Ovary (tissue), 7 donors: ENCODE measurements at regions not wholly inside any gene's neighbourhood (a gene's known extent, or its start where the extent isn't known, plus 50 kb on each side); places are given as distances from the start of the nearest gene placed in this dataset.

ENCODE experiments used
- DNase-seq, 5 donors: peaks; one replicate each; pipeline ENCODE4 v3.0.0-alpha.2; 2019 to 2020
- H3K27ac ChIP-seq, 2 donors: fragments of 200-600 bp; one replicate each; pipeline versions ENCODE4 v1.5.1 to v1.8.0; 2019 to 2022
- H3K27me3 ChIP-seq: fragments of 200-600 bp; one replicate; pipeline ENCODE4 v1.8.0; 2022
- H3K36me3 ChIP-seq: fragments of 200-600 bp; sonication (generic); one replicate; pipeline ENCODE4 v1.5.1; 2019
- H3K4me1 ChIP-seq: one replicate; pipeline ENCODE4 v1.8.1; 2013; ENCODE audit warnings: mild to moderate bottlenecking, moderate library complexity; ENCODE audit not compliant: insufficient read depth
- H3K4me3 ChIP-seq: fragments of 200-600 bp; sonication (generic); one replicate; pipeline ENCODE4 v1.5.1; 2017
- H3K9me3 ChIP-seq, 2 donors: fragments of 200-600 bp in 1 of 2; sonication (generic) in 1 of 2; one replicate each; pipeline versions ENCODE4 v1.5.1 to v1.8.1; 2013 to 2019; ENCODE audit warnings: mild to moderate bottlenecking in 1 of 2, moderate library complexity in 1 of 2
- EP300 ChIP-seq: sonication (generic); formaldehyde crosslinking; IDR thresholded peaks from one replicate; pipeline ENCODE4 v1.6.1; 2017; ENCODE audit warnings: antibody characterized with exemption
- POLR2A ChIP-seq: fragments of 450-650 bp; IDR thresholded peaks from one replicate; pipeline ENCODE4 v1.6.1; 2017; ENCODE audit warnings: antibody characterized with exemption, mild to moderate bottlenecking, moderate library complexity
- WGBS, 3 donors: extraction: QIAGEN DNeasy Blood & Tissue Kit in 1 of 3; methylation state at CpG; one replicate each; pipeline versions ENCODE4 v1.1.5 to v1.1.7; 2013 to 2017; 5-methylcytosine and 5-hydroxymethylcytosine counted together
- intact Hi-C, 4 donors: fragments of 100-400 bp; cut with DNase I; formaldehyde crosslinking; loops; one replicate each; pipeline versions ENCODE4 v1.11.0 to v1.15.1; 2022 to 2023
- TF ChIP-seq, protein P1 (sequence below), 3 donors: fragments of 450-650 bp in 2 of 3; fragments of 200-600 bp in 1 of 3; IDR thresholded peaks; one replicate each; pipeline versions ENCODE4 v1.5.1 to v1.8.0; 2016 to 2022; ENCODE audit warnings: antibody characterized with exemption in 3 of 3, mild to moderate bottlenecking in 1 of 3
- donor health status: DM: no; HTN: no; CAD: no; lungs with moderate emphysema.
- donor health status: DM: no; HTN: no; CAD: no.
- donor health status: Bipolar disorder and iron deficiency.
- donor health status: DM: no; HTN: no; CAD: no.
- donor health status: DM: yes; HTN: yes; CAD: no.

- Histone ChIP-seq H3K27me3 (no peaks in the 10 kb centered on the region), H3K36me3 (no peaks in the 10 kb centered on the region), H3K9me3 (no peaks in the 10 kb centered on the region), H3K27ac (no peak overlapping the region), H3K4me3 (no peak overlapping the region), H3K4me1 (no peaks in the 10 kb centered on the region)
- intact Hi-C loops = no loop called here
- WGBS, 3 donors = 82 to 90% (median 87%) methylated on average over 7 of the region's 7 CpGs
- TF ChIP-seq, protein P1, sequence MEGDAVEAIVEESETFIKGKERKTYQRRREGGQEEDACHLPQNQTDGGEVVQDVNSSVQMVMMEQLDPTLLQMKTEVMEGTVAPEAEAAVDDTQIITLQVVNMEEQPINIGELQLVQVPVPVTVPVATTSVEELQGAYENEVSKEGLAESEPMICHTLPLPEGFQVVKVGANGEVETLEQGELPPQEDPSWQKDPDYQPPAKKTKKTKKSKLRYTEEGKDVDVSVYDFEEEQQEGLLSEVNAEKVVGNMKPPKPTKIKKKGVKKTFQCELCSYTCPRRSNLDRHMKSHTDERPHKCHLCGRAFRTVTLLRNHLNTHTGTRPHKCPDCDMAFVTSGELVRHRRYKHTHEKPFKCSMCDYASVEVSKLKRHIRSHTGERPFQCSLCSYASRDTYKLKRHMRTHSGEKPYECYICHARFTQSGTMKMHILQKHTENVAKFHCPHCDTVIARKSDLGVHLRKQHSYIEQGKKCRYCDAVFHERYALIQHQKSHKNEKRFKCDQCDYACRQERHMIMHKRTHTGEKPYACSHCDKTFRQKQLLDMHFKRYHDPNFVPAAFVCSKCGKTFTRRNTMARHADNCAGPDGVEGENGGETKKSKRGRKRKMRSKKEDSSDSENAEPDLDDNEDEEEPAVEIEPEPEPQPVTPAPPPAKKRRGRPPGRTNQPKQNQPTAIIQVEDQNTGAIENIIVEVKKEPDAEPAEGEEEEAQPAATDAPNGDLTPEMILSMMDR (IDR thresholded peaks at IDR 0.05) = no peak
- no peak for TF ChIP-seq POLR2A
- no peak for TF ChIP-seq EP300
- no peak for DNase-seq
These were observed 111.1 kb upstream of the SPOPL start for GRCh38 chr2:138390316-138390945.

GRCh38 chr2:138391946-138392345 lies 109.6 kb upstream of the SPOPL start:
- DNase-seq = no peak
- Histone ChIP-seq H3K36me3 (no peaks in the 10 kb centered on the region), H3K27ac (no peak overlapping the region), H3K9me3 (no peaks in the 10 kb centered on the region), H3K4me1 (no peaks in the 10 kb centered on the region), H3K4me3 (no peak overlapping the region), H3K27me3 (no peaks in the 10 kb centered on the region)
- TF ChIP-seq, protein P1 (IDR thresholded peaks at IDR 0.05) = no peak
- TF ChIP-seq EP300 = no peak
- TF ChIP-seq POLR2A = no peak
- intact Hi-C loops = no loop called here
- WGBS, 3 donors = 92 to 94% (median 93%) methylated on average over 5 of the region's 5 CpGs

DNA sequence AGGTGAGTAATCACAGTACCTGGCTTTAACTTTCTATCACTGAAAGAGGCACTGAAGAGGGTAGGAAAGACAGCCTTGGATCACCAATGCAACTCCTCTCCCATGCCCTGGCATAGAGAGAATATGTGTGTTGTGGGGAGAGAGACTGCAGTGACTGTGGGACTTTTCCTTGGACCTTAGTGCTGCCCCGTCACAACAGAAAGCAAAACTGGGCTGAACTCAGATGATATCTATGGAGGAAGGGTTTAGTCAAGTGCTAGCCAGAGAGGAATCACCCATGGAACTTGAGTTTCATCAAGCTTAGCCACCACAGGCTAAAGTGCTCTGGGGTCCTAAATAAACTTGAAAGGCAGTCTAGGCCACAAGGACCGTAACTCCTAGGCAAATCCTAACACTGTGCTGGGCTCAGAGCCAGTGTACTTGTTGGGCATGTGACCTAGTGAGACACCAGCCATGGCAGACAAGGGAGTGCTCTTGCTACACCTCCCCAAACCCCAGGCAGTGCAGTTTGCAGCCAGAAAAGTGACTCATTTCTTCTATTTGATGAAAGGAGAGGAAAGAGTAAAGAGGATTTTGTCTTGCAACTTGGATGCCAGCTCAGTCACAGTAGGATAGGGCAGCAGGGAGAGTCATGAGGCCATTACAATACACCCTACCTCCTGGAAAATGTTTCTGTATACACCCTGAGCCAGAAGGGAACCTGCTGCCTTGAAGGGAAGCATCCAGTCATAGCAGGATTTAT lies 105.8 kb upstream of the SPOPL start:
- 85 to 95% (median 93%) methylated on average over 2 of the region's 2 CpGs for WGBS, 3 donors
- no peak for TF ChIP-seq POLR2A
- TF ChIP-seq, protein P1 (IDR thresholded peaks at IDR 0.05) = no peak
- no peak for TF ChIP-seq EP300
- Histone ChIP-seq H3K27ac (no peak overlapping the region), H3K27me3 (no peaks in the 10 kb centered on the region), H3K4me3 (no peak overlapping the region), H3K9me3 (no peaks in the 10 kb centered on the region), H3K36me3 (no peaks in the 10 kb centered on the region), H3K4me1 (no peaks in the 10 kb centered on the region)
- no peak for DNase-seq
- intact Hi-C loops = no loop called here

- TF ChIP-seq, protein P1 (IDR thresholded peaks at IDR 0.05) = no peak
- TF ChIP-seq POLR2A (no peak), EP300 (no peak)
- Histone ChIP-seq H3K27ac (no peak overlapping the region), H3K36me3 (no peaks in the 10 kb centered on the region), H3K9me3 (no peaks in the 10 kb centered on the region), H3K4me3 (no peak overlapping the region), H3K4me1 (no peaks in the 10 kb centered on the region), H3K27me3 (no peaks in the 10 kb centered on the region)
- no peak for DNase-seq
- intact Hi-C loops = no loop called here
- 92 to 99% (median 96%) methylated on average over 3 of the region's 3 CpGs for WGBS, 3 donors
These were observed 104.7 kb upstream of the SPOPL start for GRCh38 chr2:138396843-138397242.
